Ectodermal cell (in vitro differentiated cells): ENCODE measurements at regions not wholly inside any gene's neighbourhood (a gene's known extent, or its start where the extent isn't known, plus 50 kb on each side); places are given as distances from the start of the nearest gene placed in this dataset.

ENCODE experiments used
- H3K27ac ChIP-seq: 2 replicates; pipeline ENCODE4 v1.7.0; 2013; ENCODE audit warnings: mild to moderate bottlenecking, low read depth, low read length; ENCODE audit not compliant: insufficient read depth, poor library complexity, severe bottlenecking
- H3K27me3 ChIP-seq: 2 replicates; pipeline ENCODE4 v1.7.0; 2013; ENCODE audit warnings: mild to moderate bottlenecking, low read length; ENCODE audit not compliant: insufficient read depth, control insufficient read depth, poor library complexity, severe bottlenecking
- H3K36me3 ChIP-seq: one replicate; pipeline ENCODE4 v1.7.0; 2013; ENCODE audit warnings: low read length; ENCODE audit not compliant: control insufficient read depth, insufficient read depth
- H3K4me1 ChIP-seq: one replicate; pipeline ENCODE4 v1.7.0; 2013; ENCODE audit warnings: low read length; ENCODE audit not compliant: control insufficient read depth, insufficient read depth
- H3K4me3 ChIP-seq: 2 replicates; pipeline ENCODE4 v1.7.0; 2013; ENCODE audit warnings: low read depth, low read length, control low read depth; ENCODE audit not compliant: insufficient read depth
- H3K9me3 ChIP-seq: 2 replicates; pipeline ENCODE4 v1.7.0; 2013; ENCODE audit warnings: mild to moderate bottlenecking, low read length, moderate library complexity; ENCODE audit not compliant: control insufficient read depth
- WGBS, 2 experiments: methylation state at CpG; one replicate each; pipeline ENCODE4 v1.1.7; 2013; ENCODE audit warnings: missing lambda C conversion rate in 2 of 2; 5-methylcytosine and 5-hydroxymethylcytosine counted together

- 86 to 88% methylated on average over 7 of the region's 7 CpGs for WGBS, 2 experiments
- no peak overlapping the region for H3K4me3 ChIP-seq
- no peak overlapping the region for H3K27ac ChIP-seq
These were observed 76.4 kb upstream of the SEMA6D start for GRCh38 chr15:47640901-47641300.

GRCh38 chr15:47644722-47645121 is 72.6 kb upstream of the SEMA6D start:
- no peaks in the 10 kb centered on the region for H3K9me3 ChIP-seq
- H3K36me3 ChIP-seq, result no peaks in the 10 kb centered on the region
- no peak overlapping the region for H3K27ac ChIP-seq
- 89 to 95% methylated on average over 3 of the region's 3 CpGs for WGBS, 2 experiments
- no peaks in the 10 kb centered on the region for H3K27me3 ChIP-seq
- peaks cover 5% of the 10 kb centered on the region for H3K4me1 ChIP-seq
- no peak overlapping the region for H3K4me3 ChIP-seq

More at GRCh38 chr15:47640901-47641300, 76.4 kb upstream of the SEMA6D start:
- no peaks in the 10 kb centered on the region for H3K9me3 ChIP-seq
- H3K4me1 ChIP-seq, result peaks cover 5% of the 10 kb centered on the region
- H3K36me3 ChIP-seq, result no peaks in the 10 kb centered on the region
- H3K27me3 ChIP-seq, result no peaks in the 10 kb centered on the region

- no peak overlapping the region for H3K27ac ChIP-seq
- 93 to 98% methylated on average over 2 to 3 of the region's 3 CpGs for WGBS, 2 experiments
- H3K36me3 ChIP-seq, result no peaks in the 10 kb centered on the region
- no peaks in the 10 kb centered on the region for H3K9me3 ChIP-seq
- H3K4me1 ChIP-seq, result peaks cover 4% of the 10 kb centered on the region
- H3K27me3 ChIP-seq, result no peaks in the 10 kb centered on the region
- H3K4me3 ChIP-seq, result no peak overlapping the region
These were observed 66.7 kb upstream of the SEMA6D start for GRCh38 chr15:47650564-47650963.

- Histone ChIP-seq H3K9me3 (no peaks in the 10 kb centered on the region), H3K4me1 (peaks cover 4% of the 10 kb centered on the region), H3K36me3 (no peaks in the 10 kb centered on the region), H3K27me3 (no peaks in the 10 kb centered on the region), H3K27ac (no peak overlapping the region), H3K4me3 (no peak overlapping the region)
- WGBS, 2 experiments, result 88 to 92% methylated on average over 2 to 3 of the region's 7 CpGs
These were observed 65.0 kb upstream of the SEMA6D start for GRCh38 chr15:47652328-47652727.

- H3K4me1 ChIP-seq, result peaks cover 4% of the 10 kb centered on the region
- H3K27ac ChIP-seq, result no peak overlapping the region
- H3K36me3 ChIP-seq, result no peaks in the 10 kb centered on the region
- no peaks in the 10 kb centered on the region for H3K27me3 ChIP-seq
- 100% methylated on average over 2 of the region's 2 CpGs for WGBS, 2 experiments
- H3K9me3 ChIP-seq, result no peaks in the 10 kb centered on the region
- no peak overlapping the region for H3K4me3 ChIP-seq
These were observed 64.5 kb upstream of the SEMA6D start for GRCh38 chr15:47652844-47653243.

GRCh38 chr15:47661661-47662180 is 55.6 kb upstream of the SEMA6D start:
- H3K4me3 ChIP-seq, result no peak overlapping the region
- 91 to 95% methylated on average over 5 of the region's 5 CpGs for WGBS, 2 experiments
- H3K9me3 ChIP-seq, result no peaks in the 10 kb centered on the region
- H3K27me3 ChIP-seq, result no peaks in the 10 kb centered on the region
- H3K27ac ChIP-seq, result no peak overlapping the region
- H3K36me3 ChIP-seq, result no peaks in the 10 kb centered on the region
- no peaks in the 10 kb centered on the region for H3K4me1 ChIP-seq

- H3K36me3 ChIP-seq, result no peaks in the 10 kb centered on the region
- no peaks in the 10 kb centered on the region for H3K4me1 ChIP-seq
- H3K27ac ChIP-seq, result no peak overlapping the region
- WGBS, 2 experiments, result 68 to 75% methylated on average over 2 of the region's 2 CpGs
- no peaks in the 10 kb centered on the region for H3K9me3 ChIP-seq
- H3K4me3 ChIP-seq, result no peak overlapping the region
- no peaks in the 10 kb centered on the region for H3K27me3 ChIP-seq
These were observed 54.2 kb upstream of the SEMA6D start for GRCh38 chr15:47663101-47663500.
